ENCODE measurements at regions not wholly inside any gene's neighbourhood (a gene's known extent, or its start where the extent isn't known, plus 50 kb on each side); places are given as distances from the start of the nearest gene placed in this dataset.
A peak's percentile ranks its signal among the peaks of the same experiment; 100 is the strongest.
"Not testable (repeated sequence)": the region's sequence is repeated elsewhere in the genome, so short reads cannot be mapped to it uniquely, and the experiment has no call there.

DNA sequence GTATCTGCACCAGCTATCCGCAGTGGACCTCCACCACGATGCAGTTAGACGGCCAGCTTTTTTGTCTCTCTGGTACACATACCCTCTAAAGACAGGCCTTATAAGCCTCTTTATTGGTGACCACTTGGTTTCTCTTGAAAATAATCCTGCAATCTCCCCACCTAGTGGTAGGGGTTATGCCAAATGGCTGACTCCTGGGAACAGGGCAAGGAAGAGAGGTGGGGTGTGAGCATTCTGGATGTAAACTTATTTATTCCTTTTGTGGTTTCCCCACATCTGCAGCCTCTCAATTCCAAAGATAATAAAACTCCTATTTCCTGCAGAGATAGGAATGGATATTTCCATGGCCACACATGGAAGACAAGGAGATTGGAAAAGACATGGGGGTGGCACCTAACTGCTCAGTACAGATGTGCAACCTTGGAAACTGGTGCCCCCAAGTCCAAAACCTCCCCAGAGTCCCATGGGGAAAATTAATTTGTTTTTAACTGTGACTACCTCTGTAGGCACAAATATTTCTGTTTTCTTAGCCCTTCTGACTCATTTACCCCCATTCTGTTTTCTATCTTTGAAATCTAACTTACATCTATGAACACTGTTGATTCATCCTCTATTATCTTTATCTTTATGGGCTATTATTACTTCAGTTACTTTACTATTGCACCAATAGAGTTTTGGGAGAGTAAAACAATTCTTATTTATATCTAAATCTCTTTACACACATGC is 112.7 kb upstream of the TSHZ3 start:
- no peak overlapping the region for H3K4me3 ChIP-seq
- peak in 1 of 2 experiments; percentile 6 for DNase-seq (ENCODE audit: low read depth in 1 of 2, low spot score in 2 of 2)
- 0 out of 2 replicates have a peak, but pooled peaks cover 2% of the 10 kb centered on the region for H3K9me3 ChIP-seq (replicated peaks)
- H3K36me3 ChIP-seq, result no peaks in the 10 kb centered on the region
- no peaks in the 10 kb centered on the region for H3K27me3 ChIP-seq (replicated peaks)
- H3K4me1 ChIP-seq (replicated peaks), result no peaks in the 10 kb centered on the region
- no peak overlapping the region for H3K27ac ChIP-seq

GRCh38 chr19:31470229-31470939 is 121.1 kb upstream of the TSHZ3 start:
- 0 out of 2 replicates have a peak, but pooled peaks cover 2% of the 10 kb centered on the region for H3K9me3 ChIP-seq (replicated peaks)
- H3K4me1 ChIP-seq (replicated peaks), result no peaks in the 10 kb centered on the region
- no peak overlapping the region for H3K4me3 ChIP-seq
- no peaks in the 10 kb centered on the region for H3K36me3 ChIP-seq
- no peaks in the 10 kb centered on the region for H3K27me3 ChIP-seq (replicated peaks)
- no peak for DNase-seq (ENCODE audit: low read depth in 1 of 2, low spot score in 2 of 2)
- no peak overlapping the region for H3K27ac ChIP-seq

- Histone ChIP-seq H3K27me3 (replicated peaks) (no peaks in the 10 kb centered on the region), H3K4me1 (replicated peaks) (no peaks in the 10 kb centered on the region), H3K27ac (no peak overlapping the region), H3K9me3 (replicated peaks) (0 out of 2 replicates have a peak, but pooled peaks cover 2% of the 10 kb centered on the region), H3K4me3 (no peak overlapping the region), H3K36me3 (no peaks in the 10 kb centered on the region)
- no peak for DNase-seq (ENCODE audit: low read depth in 1 of 2, low spot score in 2 of 2)
These were observed 121.7 kb upstream of the TSHZ3 start for GRCh38 chr19:31470952-31471351.

DNA sequence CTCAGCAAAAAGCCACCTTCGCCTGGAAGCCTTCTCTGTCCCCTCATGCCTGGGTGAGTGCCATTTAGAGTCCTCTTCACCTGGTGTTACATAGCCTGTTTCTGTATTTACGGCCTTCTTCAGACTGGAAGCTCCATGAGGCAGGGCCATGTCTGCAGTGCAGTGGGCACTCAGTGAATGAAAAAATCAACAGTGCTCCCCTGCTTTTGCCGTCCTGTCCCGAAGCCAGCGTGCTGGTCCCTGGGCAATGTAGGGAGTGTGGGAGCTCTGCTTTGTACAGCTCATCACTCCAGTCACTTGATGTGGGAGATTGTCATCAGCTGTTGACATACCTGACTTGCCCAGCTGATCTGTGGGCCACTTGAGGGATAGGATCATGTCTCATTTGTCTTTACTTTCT is 129.0 kb upstream of the TSHZ3 start:
- Histone ChIP-seq H3K4me3 (no peak overlapping the region), H3K27me3 (replicated peaks) (0 out of 2 replicates have a peak, but pooled peaks cover 3% of the 10 kb centered on the region), H3K36me3 (no peaks in the 10 kb centered on the region), H3K4me1 (replicated peaks) (no peaks in the 10 kb centered on the region), H3K27ac (no peak overlapping the region), H3K9me3 (replicated peaks) (no peaks in the 10 kb centered on the region)
- no peak for DNase-seq (ENCODE audit: low read depth in 1 of 2, low spot score in 2 of 2)

DNA sequence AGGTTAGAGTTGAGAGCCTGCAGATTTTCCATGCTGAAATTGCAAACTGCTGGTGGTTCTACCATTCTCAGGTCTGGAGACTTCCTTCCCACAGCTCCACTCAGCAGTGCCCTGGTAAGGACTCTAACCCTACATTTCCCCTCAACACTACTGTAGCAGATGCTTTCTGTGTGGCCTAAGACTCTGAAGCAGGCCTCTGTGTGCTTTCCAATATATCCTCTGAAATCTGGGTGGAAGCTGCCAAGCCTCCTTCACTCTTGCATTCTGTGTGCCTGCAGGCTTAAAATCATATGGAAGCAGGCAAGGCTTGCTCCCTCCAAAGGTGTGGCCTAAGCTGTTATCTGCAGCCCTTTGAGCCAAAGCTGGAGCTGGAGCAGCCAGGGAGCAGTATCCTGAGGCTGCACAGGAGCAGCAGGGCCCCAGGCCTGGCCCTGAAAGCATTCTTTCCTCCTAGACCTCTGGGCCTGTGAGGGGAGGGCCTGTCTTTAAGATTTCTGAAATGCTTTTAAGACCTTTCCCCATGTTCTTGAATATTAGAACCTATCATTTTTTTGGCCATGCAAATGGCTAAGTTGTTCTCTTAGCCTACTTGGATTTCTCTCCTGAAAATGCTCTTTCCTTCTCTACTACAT is 134.1 kb upstream of the TSHZ3 start:
- H3K4me3 ChIP-seq, result no peak overlapping the region
- no peaks in the 10 kb centered on the region for H3K4me1 ChIP-seq (replicated peaks)
- 0 out of 2 replicates have a peak, but pooled peaks cover 3% of the 10 kb centered on the region for H3K27me3 ChIP-seq (replicated peaks)
- H3K36me3 ChIP-seq, result no peaks in the 10 kb centered on the region
- no peak overlapping the region for H3K27ac ChIP-seq
- DNase-seq (ENCODE audit: low read depth in 1 of 2, low spot score in 2 of 2), result no peak
- peaks cover 12% of the 10 kb centered on the region for H3K9me3 ChIP-seq (replicated peaks)

DNA sequence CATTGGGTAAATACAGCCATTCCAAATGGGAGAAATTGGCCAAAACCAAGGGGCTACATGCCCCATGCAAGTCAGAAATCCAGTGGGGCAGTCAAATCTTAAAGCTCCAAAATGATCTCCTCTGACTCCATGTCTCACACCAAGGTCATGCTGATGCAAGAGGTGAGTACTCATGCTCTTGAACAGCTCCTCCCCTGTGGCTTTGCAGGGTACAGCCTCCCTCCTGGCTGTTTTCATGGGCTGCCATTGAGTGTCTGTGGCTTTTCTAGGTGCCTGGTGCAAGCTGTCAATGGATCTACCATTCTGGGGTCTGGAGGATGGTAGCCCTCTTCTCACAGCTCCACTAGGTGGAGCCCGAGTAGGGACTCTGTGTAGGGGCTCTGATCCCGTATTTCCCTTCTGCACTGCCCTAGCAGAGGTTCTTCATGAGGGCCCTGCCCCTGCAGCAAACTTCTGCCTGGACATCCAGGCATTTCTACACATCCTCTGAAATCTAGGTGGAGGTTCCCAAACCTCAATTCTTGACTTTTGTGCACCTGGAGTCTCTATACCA is 135.7 kb upstream of the TSHZ3 start:
- H3K4me3 ChIP-seq; H3K27ac ChIP-seq; DNase-seq (ENCODE audit: low read depth in 1 of 2, low spot score in 2 of 2); H3K36me3 ChIP-seq; H3K27me3 ChIP-seq (replicated peaks); H3K4me1 ChIP-seq (replicated peaks): not testable (repeated sequence)
- peaks cover 12% of the 10 kb centered on the region for H3K9me3 ChIP-seq (replicated peaks)

GRCh38 chr19:31485472-31485871 is 136.2 kb upstream of the TSHZ3 start:
- 0 out of 2 replicates have a peak, but pooled peaks cover 3% of the 10 kb centered on the region for H3K27me3 ChIP-seq (replicated peaks)
- H3K36me3 ChIP-seq, result no peaks in the 10 kb centered on the region
- no peak overlapping the region for H3K27ac ChIP-seq
- H3K9me3 ChIP-seq (replicated peaks), result peaks cover 12% of the 10 kb centered on the region
- no peak for DNase-seq (ENCODE audit: low read depth in 1 of 2, low spot score in 2 of 2)
- no peak overlapping the region for H3K4me3 ChIP-seq
- H3K4me1 ChIP-seq (replicated peaks), result no peaks in the 10 kb centered on the region

GRCh38 chr19:31491242-31491641 is 142.0 kb upstream of the TSHZ3 start:
- Histone ChIP-seq H3K27me3 (replicated peaks) (no peaks in the 10 kb centered on the region; the same call in 1 of the 2 replicates), H3K9me3 (replicated peaks) (peaks cover 3% of the 10 kb centered on the region), H3K36me3 (no peaks in the 10 kb centered on the region), H3K4me3 (no peak overlapping the region), H3K4me1 (replicated peaks) (no peaks in the 10 kb centered on the region), H3K27ac (no peak overlapping the region)
- peak in 1 of 2 experiments; percentile 15 for DNase-seq (ENCODE audit: low read depth in 1 of 2, low spot score in 2 of 2)

DNA sequence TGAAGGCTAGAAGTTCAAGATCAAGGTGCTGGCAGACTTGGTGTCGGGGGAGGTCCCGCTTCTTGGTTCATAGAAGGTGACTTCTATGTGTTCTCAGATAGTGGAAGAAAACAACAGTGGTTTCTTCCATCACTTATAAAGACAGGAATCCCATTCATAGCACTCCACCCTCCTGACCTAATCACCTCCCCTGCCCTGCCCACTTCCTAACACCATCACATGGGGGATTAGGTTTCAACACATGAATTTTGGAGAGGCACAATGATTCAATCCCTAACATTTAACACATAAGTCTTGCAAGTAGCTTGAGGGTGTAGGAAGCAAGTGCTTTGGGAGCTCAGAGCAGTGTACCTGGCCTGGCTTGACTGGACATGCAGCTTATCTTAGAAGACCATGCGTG is 142.8 kb upstream of the TSHZ3 start:
- no peak overlapping the region for H3K27ac ChIP-seq
- peak in 1 of 2 experiments; percentile 1 for DNase-seq (ENCODE audit: low read depth in 1 of 2, low spot score in 2 of 2)
- no peak overlapping the region for H3K4me3 ChIP-seq
- H3K4me1 ChIP-seq (replicated peaks), result no peaks in the 10 kb centered on the region
- no peaks in the 10 kb centered on the region for H3K9me3 ChIP-seq (replicated peaks)
- no peaks in the 10 kb centered on the region; the same call in 1 of the 2 replicates for H3K27me3 ChIP-seq (replicated peaks)
- H3K36me3 ChIP-seq, result no peaks in the 10 kb centered on the region

DNA sequence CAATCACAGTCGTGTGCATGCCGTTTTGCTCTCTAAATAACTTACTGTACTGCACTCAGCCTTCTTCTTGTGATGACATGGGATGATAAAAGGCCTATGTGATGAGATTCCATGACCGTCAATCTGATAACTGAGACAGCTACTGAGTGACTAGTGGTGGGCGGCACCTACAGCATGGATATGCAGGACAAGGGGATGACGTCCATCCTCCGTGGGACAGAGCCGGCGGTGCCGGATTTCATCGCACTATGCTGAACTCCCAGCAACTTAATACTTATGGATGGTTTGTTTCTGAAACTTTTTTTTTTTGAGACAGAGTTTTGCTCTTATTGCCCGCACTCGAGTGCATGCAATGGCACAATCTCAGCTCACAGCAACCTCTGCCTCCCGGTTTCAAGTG is 146.8 kb upstream of the TSHZ3 start:
- no peak overlapping the region for H3K27ac ChIP-seq
- no peak overlapping the region for H3K4me3 ChIP-seq
- H3K9me3 ChIP-seq (replicated peaks), result no peaks in the 10 kb centered on the region
- H3K4me1 ChIP-seq (replicated peaks), result no peaks in the 10 kb centered on the region
- peak in 1 of 2 experiments; percentile 24 for DNase-seq (ENCODE audit: low read depth in 1 of 2, low spot score in 2 of 2)
- H3K36me3 ChIP-seq, result no peaks in the 10 kb centered on the region
- no peaks in the 10 kb centered on the region; the same call in 1 of the 2 replicates for H3K27me3 ChIP-seq (replicated peaks)

GRCh38 chr19:31497709-31498108 is 148.5 kb upstream of the TSHZ3 start:
- H3K27ac ChIP-seq, result no peak overlapping the region
- no peaks in the 10 kb centered on the region for H3K4me1 ChIP-seq (replicated peaks)
- peak in 1 of 2 experiments; percentile 3 for DNase-seq (ENCODE audit: low read depth in 1 of 2, low spot score in 2 of 2)
- no peak overlapping the region for H3K4me3 ChIP-seq
- no peaks in the 10 kb centered on the region for H3K36me3 ChIP-seq
- H3K9me3 ChIP-seq (replicated peaks), result no peaks in the 10 kb centered on the region
- no peaks in the 10 kb centered on the region; the same call in 1 of the 2 replicates for H3K27me3 ChIP-seq (replicated peaks)

- H3K27me3 ChIP-seq (replicated peaks), result no peaks in the 10 kb centered on the region; the same call in 1 of the 2 replicates
- no peak overlapping the region for H3K27ac ChIP-seq
- no peaks in the 10 kb centered on the region for H3K4me1 ChIP-seq (replicated peaks)
- no peaks in the 10 kb centered on the region for H3K9me3 ChIP-seq (replicated peaks)
- peak in 1 of 2 experiments; percentile 19 for DNase-seq (ENCODE audit: low read depth in 1 of 2, low spot score in 2 of 2)
- no peaks in the 10 kb centered on the region for H3K36me3 ChIP-seq
- H3K4me3 ChIP-seq, result no peak overlapping the region
These were observed 149.5 kb upstream of the TSHZ3 start for GRCh38 chr19:31498781-31499180.

- H3K27me3 ChIP-seq (replicated peaks), result no peaks in the 10 kb centered on the region; the same call in 1 of the 2 replicates
- no peak overlapping the region for H3K27ac ChIP-seq
- no peak overlapping the region for H3K4me3 ChIP-seq
- peak in 1 of 2 experiments; percentile 7 for DNase-seq (ENCODE audit: low read depth in 1 of 2, low spot score in 2 of 2)
- no peaks in the 10 kb centered on the region for H3K4me1 ChIP-seq (replicated peaks)
- H3K9me3 ChIP-seq (replicated peaks), result no peaks in the 10 kb centered on the region
- H3K36me3 ChIP-seq, result no peaks in the 10 kb centered on the region
These were observed 150.3 kb upstream of the TSHZ3 start for GRCh38 chr19:31499281-31500196.
